A673 (cell line): ENCODE measurements at regions not wholly inside any gene's neighbourhood (a gene's known extent, or its start where the extent isn't known, plus 50 kb on each side); places are given as distances from the start of the nearest gene placed in this dataset.

Source experiments
- CTCF ChIP-seq: fragments of 300-800, 200-600 bp; sonication (generic); conservative IDR thresholded peaks from 2 replicates; pipeline ENCODE4 v1.5.1; 2017; ENCODE audit warnings: low read depth, mild to moderate bottlenecking, antibody characterized with exemption, low read length, moderate library complexity, mixed read lengths
- EZH2 ChIP-seq: fragments of 200-600 bp; sonication (generic); IDR thresholded peaks from 2 replicates; pipeline ENCODE4 v1.6.1; 2017; ENCODE audit warnings: borderline replicate concordance, low read depth, mild to moderate bottlenecking, mixed read lengths, antibody characterized with exemption, low read length; ENCODE audit not compliant: poor library complexity, severe bottlenecking

GRCh38 chr21:30058928-30059327 is 107.7 kb downstream of the CLDN17 start:
- TF ChIP-seq CTCF (no peak), EZH2 (no peak)
